ENCODE measurements at regions not wholly inside any gene's neighbourhood (a gene's known extent, or its start where the extent isn't known, plus 50 kb on each side); places are given as distances from the start of the nearest gene placed in this dataset.

DNA sequence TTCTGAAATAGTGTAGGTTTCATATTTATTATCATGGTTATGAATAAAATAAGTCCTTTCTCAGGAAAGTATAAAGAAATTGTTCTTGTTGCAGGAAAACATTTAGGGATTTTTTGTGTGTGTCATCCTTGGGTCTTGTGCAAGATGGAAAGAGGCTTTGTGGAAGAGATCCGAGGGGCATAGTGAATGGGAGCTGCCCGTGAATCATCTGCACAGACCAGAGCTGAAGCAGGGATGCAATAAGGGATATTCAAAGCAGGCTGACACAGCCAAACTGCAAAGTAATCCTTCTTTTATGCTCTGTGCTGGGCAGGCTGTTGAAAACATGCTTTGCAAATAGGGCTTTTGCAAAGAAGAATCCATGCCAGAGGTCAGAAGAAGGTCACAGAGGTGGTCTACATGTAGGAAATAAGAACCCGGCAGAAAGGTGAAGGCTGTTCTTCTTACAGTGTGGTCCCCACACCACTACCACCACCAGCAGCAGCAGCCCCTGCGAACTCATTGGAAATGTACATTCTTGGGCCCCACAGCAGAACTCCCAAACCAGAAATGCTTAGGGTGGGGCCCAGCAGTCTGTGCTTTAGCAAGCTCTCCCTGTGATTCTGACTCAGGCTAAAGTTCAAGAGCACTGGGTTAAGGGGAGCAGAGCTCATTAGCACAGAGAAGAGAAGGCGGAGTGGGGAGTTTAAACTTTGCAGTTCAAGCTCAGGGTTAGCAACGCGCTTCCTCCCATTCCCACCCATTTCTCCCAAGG lies 237.6 kb downstream of the QKI start:
- no peak for DNase-seq (ENCODE audit: low spot score)

DNA sequence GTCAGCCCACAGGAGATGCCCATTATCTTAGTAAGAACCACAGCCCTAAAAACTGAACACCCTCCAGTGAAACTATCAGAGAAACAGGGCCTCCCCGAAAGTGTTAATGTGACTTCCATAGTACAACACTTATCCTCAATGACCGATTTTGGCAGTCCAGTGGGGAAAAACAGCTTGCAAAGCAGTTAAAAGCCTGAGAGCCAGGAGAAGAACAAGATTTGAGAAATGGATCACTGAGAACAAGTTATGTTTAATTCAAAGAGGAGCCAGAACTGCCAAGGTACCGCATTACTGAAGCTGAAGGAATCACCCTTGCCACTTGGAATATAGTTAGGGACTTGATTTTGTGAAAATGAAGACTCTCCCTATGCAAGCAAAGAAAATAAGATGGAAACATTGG lies 236.9 kb downstream of the QKI start:
- no peak for DNase-seq (ENCODE audit: low spot score)

DNA sequence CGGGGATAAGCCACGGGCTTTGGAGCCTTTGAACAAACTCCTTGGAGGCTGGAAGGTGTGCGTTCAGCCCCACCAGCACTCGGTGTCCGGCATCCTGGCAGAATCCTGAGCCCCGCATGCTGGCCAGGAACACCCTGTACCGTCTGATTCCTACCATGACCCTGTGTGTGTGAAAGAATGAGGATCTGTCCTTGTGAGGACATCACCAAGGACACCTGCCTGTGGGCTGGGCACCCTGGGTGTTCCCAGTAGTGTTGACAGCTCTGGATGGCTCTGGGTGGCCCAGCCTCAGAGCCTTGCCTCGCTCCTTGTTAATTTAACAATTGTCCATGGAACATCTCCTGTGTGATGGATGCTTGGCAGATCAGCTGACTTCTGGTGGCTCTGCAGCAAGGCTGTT lies 234.3 kb downstream of the QKI start:
- no peak for DNase-seq (ENCODE audit: low spot score)

DNA sequence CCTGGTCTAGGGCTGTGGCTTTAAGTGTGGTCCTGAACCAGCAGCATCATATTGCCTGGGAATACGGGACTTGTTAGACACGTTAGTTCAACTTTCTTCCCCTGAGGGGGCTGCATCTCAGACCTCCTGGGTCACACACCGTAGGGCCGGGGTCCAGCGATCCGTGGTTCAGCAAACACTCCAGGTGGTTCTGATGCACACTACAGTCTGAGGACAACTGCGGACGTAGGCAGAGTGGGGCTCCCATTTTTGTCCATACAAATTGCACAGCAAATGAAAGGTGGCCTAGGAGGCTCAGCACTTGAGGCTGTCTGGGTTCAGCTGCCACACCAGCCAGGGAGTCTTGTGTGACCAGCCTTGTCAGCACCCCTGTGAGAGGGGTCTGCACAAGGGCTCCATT lies 233.1 kb downstream of the QKI start:
- DNase-seq (ENCODE audit: low spot score), result no peak

DNA sequence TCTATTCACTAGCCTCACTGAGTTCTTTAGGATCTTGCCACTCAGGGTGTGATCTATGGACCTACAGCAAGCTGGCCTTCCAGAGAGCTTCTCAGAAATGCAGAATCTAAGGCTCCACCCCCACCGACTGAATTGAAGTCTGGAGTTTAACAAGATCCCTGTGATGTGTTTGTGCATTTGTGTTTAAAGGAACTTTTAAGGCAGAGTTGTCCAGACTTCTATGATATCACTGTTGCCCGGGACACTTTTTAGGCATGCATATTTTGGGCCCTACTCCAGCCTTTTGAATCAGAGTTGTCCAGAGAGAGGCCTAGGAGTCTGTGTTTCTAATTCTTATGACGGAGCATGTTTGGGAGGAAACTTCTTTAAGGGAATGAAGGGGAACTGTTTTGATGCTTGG lies 232.3 kb downstream of the QKI start:
- no peak for DNase-seq (ENCODE audit: low spot score)

DNA sequence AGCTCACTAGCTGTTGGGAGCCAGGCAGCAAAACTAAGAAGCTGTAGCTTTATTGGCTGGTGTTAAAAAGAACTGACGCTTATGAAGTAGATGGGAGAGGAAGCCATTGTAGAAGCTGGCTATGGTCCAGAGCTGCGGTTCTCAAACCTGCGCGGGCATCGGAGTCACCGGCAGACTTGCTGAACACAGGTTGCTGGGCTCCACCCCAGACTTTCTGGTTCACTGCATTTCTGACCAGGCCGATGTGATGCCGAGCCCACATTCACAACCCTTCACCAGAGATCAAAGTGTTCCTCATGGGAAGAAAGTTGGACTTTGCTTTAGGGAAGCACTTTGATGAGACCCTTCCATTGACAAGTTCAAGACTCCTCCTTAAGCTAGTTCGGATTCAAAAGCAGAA lies 231.6 kb downstream of the QKI start:
- no peak for DNase-seq (ENCODE audit: low spot score)

DNA sequence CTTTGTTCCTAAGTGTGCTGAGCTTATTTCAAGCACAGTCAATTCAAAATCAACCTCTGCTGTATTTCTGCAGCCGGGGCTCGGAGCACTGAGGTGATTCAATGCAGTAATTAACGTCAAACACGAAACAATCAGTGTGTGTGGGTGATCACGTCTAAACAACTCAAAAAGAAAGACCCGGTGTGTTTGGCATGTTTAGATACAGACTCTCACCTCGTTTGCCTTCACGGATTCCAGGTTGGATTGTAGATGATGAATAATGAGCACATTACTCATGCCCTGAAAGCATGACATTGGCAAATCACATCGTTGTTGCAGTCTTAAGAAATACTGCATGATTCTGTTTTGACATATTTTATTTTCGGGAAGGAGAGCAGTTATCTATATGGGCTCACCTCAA lies 231.0 kb downstream of the QKI start:
- no peak for DNase-seq (ENCODE audit: low spot score)

DNA sequence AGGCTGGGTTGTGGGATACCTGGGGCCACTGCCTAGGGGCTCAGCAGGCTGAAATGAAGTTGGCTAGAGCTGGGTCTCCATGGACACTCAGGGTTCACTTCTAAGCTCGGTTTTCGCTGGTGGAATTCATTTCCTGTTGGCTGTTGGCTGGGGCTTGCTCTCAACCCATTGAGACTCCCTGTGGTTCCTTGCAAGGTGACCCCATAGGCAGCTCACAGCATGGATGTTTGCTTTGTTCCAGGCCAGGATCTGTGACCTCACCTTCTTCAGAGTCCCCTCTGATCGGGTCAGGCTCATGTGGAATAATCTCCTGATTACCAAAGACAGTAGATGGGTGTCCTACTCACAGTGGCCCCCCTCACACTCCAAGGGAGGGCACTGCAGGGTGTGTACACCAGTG lies 229.3 kb downstream of the QKI start:
- no peak for DNase-seq (ENCODE audit: low spot score)

DNA sequence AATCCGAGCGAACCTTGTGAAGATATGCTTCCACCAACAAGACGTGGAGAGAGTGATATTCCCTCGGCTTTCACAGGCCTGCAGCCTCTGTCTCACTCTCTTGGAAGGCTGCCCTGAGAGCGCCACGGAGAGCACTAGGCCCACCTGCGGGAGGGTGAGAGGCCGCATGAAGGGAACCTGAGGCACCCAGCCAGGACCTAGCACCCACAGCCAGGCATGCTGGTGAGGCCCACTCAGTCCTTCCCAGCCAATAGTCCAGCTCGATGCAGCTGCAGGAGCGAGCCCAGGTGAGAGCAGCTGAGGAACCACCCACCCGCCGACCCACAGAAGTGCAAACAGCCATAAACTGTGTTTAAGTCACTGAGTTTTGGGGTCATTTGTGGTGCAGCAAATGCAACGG lies 227.2 kb downstream of the QKI start:
- DNase-seq (ENCODE audit: low spot score), result no peak

DNA sequence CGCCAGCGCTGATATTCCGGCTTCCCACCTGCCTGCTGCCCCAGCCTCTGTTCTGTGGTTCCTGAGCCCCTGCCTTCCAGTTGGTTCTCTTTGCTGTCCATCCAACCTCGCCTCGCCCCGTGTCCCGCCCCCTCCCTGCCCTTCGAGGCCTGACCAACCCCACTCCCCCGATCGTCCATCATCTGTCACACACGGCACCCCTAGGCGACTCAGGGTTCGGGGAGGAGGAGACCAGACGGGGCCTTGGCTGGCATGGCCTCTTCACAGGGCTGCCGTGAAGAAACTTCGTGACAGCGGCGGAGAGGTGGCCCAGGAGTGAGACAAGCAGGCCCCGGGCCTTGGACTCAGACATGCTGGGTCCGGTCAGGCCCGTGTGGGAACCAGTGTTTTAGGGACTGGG lies 226.1 kb downstream of the QKI start:
- no peak for DNase-seq (ENCODE audit: low spot score)

DNA sequence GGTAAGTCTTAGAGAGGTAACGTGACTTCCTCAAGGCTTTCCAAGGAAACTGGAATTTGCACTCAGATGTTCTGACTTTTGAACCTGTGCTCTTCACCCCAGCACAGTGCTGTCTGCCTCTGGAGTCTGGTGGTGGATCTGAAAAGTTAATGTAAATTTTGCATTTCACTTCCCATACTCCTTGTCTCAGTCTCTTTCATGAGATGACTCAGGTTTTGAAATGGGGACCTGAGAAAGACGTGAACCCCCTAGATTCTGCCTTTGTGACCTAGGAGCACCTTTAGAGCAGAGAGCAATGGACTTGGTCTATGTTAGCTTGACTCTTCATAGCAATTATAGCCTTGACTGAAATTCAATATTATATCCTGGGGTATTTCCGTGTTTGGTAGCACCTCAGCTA lies 223.0 kb downstream of the QKI start:
- no peak for DNase-seq (ENCODE audit: low spot score)

DNA sequence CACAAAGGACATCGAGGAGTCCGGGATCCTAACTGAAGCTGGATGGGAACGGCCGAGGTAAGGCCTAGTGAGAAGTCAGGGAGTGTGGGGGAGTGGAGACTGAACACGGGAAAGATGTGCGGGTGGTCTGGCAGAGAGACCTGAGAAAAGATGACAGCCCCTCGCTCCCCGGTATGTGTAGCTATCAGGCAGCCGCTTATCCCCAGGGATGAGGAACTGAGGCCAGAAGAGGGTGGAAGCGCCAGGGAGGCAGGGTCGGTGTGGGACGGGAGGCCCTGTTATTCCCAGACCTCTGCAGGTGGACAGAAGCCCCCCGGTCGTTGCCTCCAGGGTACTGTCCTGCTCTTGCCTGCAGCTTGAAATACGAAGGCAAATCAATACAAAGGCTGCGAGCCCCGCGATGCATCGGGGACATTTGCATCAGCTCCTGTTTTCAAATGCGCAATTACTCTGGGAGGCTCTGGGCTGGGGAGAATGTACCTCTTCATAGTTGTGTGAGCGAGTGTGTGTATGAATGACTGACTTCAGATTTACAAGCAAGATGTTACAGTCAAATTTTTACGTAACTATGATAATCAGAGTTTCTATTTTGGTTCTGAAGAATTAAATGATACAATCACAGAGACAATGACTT lies 221.3 kb downstream of the QKI start:
- DNase-seq (ENCODE audit: low spot score), result no peak

DNA sequence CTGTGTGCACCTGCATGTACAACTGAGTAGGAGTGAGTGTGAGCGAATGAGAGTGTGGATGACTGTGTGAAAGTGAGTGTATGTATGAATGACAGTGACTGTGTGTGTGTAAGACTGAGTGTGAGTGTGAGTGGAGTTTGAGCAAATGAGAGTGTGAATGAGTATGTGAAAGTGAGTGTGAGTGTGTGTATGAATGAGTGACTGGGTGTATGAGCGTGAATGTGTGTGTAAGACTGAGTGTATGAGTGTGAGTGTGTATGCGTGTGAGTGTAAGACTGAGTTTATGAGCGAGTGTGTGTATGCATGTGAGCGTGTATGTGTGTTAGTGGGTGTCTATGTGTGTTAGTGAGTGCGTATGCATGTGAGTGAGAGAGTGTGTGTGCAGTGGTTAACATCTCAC lies 220.8 kb downstream of the QKI start:
- DNase-seq (ENCODE audit: low spot score), result no peak

DNA sequence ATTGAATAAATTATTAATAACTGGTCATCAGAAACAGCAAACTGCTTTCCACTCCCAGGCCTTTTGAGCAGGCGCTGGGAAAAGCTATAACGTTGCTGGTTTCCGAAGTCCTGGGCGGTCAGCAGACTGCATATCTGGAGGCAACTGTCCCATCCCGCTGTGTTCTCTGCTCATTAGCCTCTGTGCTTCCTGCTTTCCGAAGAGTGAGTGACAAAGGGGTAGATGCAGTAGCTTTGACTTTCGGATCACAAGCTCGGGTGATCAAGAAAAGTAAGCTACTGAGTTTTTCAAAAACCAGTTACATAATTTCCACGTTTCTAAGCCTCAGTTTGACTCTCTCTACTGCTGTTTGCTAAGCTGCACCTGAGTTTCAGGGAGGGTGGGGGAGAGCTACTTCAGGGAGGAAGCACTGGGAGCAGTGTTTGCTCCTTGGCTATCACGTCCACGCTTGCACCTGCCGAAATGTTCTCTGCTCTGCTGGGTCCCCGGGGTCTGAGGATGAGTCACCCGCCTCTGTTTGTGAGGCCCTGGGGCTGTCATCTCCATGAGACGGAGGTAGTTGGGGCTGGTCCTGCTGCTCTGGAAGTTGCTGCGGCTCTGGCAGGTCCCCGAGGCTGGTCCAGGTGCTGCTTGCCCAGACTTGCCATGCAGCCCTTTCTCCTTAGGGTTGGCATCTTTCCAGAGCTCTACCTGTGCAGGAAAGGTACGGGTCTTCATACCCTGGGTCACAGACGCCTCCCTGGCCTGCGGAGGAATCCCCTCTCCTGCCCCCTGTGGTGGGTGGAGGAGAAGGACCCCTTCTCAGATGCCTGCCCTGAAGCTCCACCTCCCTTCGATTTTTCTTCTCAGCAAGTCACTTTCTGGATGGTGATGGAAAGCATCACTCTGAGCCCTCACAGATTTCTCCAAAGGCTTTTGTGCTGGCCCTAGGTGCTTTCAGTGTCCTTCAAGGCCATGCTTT lies 220.0 kb downstream of the QKI start:
- no peak for DNase-seq (ENCODE audit: low spot score)

DNA sequence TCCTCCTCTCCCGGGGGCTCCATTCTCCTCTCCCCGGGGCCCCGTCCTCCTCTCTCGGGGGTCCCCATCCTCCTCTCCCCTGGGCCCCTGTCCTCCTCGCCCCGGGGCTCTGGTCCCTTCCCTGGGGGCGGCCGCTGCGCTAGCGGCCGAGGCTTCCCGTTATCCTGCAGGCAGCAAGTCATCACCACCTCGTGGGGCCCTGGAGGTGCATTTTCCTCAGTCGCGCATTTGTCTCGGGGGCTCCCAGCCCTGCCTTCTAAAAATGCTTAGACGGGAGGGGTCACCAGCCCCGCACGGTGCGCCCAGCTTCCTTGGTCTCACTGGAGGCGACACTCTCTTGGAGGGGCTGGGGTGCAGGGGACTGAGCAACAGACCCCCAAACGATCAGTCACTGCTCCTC lies 216.5 kb downstream of the QKI start:
- DNase-seq (ENCODE audit: low spot score), result no peak

DNA sequence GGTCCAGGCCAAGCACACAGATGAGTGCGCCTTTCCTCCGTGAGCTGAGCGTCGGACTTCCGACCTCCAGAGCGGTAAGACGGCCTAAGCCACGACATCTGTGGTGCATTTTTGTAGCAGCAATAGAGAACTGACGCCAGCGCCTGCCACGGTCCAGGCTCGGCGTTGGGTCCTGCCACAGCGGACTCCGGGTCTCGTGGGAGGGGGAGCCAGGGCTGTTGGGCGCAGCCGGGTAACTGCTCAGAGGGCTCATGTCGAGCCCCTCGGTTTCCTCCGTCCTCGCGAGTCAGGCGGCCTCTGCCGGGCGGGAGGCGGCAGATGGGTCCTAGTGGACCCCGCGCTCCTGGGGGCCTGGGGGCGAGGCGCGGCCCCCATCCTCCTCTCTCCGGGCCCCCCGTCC lies 216.1 kb downstream of the QKI start:
- no peak for DNase-seq (ENCODE audit: low spot score)

DNA sequence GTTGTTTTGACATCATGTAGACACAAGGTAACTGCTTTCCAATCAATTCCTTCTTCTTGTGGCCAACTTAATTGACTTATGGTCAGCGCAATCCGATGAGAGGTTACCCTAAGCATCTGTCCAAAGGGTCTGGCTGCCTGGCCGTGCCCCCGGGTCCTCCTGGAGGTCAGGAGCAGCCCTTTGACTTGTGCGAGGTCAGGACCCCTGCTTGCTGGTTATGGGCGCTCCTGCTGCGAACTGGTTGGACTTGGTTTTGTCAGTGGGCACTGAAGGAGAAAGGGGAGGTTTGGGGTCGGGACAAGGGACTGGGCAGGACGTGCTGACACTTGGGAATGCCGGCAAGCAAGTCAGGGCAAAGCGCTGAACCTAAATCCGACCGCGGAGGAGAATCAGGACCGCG lies 215.6 kb downstream of the QKI start:
- DNase-seq (ENCODE audit: low spot score), result no peak
